DMS153 treated with DMSO at 0.1 percent for 48 hours (cell line): ENCODE measurements at regions not wholly inside any gene's neighbourhood (a gene's known extent, or its start where the extent isn't known, plus 50 kb on each side); places are given as distances from the start of the nearest gene placed in this dataset.
"Not testable (repeated sequence)": the region's sequence is repeated elsewhere in the genome, so short reads cannot be mapped to it uniquely, and the experiment has no call there.

Experiments
- DNase-seq: peaks from one replicate; lab custom pipeline; 2025; ENCODE audit not compliant: unreplicated experiment; lab: John Stamatoyannopoulos, UW

GRCh38 chrX:16067886-16068515 is 55.4 kb upstream of the GRPR start:
- DNase-seq = no peak

GRCh38 chrX:16063921-16064320 is 59.4 kb upstream of the GRPR start:
- DNase-seq = no peak

DNA sequence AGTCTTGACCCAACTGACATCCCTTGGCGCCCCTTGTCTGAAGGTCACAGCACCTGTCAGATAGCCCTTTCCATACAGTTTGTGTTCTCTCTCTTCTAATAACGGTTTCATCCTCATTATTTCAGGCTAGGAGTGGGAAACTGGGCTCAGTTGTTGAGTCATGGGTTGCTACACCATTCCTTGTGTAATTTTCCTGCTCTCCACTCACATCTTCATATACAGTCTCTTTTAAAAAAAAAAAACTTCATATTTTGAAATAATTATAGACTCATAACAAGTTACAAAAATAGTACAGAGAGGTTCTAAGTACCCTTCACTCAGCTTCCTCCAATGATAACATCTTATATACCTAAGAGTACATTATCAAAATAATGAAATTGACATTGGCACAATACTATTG is 60.2 kb upstream of the GRPR start:
- DNase-seq = no peak

DNA sequence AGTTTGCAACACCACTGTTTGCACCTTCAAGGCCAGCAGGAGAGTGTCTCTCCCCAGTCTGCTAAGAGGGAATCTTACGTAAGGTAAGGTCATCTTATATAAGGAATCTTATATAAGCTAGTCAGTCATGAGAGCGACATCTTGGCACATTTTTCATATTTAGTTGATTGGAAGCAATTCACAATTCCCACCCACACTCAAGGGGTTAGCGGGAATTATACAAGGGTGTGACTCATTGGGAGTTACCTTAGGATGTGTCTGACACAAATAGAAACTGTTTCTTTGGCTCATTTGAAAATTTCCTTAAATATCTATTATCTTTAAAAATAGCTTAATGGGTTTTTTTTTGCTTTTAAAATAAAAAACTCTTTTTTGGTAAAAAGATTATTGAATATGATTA is 62.1 kb upstream of the GRPR start:
- DNase-seq = no peak

GRCh38 chrX:16060252-16060651 is 63.1 kb upstream of the GRPR start:
- no peak for DNase-seq

DNA sequence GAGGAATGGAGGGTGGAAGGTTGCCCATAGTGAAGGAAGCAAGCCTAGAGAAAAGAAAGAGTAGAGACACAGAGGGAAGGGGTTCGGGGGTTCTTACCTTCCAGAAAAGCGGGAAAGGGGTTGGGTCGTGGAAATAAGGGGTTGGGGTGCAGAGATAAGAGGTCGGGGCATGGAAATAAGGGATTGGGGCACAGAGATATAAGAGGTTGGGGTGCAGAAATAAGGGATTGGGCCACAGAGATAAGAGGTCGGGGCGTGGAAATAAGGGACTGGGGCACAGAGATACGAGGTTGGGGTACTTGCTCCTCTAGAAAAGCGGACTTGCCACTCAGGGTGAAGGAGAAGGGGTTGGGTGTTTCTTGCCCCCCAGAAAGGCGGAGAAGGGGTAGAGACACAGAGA is 74.2 kb upstream of the GRPR start:
- not testable (repeated sequence) for DNase-seq

GRCh38 chrX:16042980-16043379 is 80.4 kb upstream of the GRPR start:
- DNase-seq = no peak

- DNase-seq = no peak
These were observed 83.5 kb upstream of the GRPR start for GRCh38 chrX:16039834-16040233.

GRCh38 chrX:16039363-16039762 is 84.0 kb upstream of the GRPR start:
- no peak for DNase-seq

DNA sequence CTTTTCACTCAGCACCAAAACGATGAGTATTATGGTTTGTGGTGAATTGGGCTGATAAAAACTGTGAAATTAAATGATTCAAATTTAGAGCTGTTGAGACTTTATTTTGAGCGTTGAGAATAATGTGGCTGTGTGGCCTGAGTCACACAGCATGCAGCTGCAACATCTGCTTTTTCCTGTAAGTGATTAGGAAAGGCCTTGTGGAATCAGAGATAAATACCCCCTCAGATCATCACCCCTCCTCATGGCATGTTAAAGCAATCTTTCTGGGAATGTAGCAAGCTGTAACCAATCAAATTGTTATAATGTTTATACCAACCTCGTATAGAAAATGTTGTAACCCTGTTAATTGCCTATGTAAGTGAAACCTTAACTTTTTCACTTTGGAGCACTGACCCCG is 90.0 kb upstream of the GRPR start:
- no peak for DNase-seq

GRCh38 chrX:16028576-16028975 is 94.8 kb upstream of the GRPR start:
- no peak for DNase-seq

GRCh38 chrX:16023790-16024734 is 99.3 kb upstream of the GRPR start:
- no peak for DNase-seq

DNA sequence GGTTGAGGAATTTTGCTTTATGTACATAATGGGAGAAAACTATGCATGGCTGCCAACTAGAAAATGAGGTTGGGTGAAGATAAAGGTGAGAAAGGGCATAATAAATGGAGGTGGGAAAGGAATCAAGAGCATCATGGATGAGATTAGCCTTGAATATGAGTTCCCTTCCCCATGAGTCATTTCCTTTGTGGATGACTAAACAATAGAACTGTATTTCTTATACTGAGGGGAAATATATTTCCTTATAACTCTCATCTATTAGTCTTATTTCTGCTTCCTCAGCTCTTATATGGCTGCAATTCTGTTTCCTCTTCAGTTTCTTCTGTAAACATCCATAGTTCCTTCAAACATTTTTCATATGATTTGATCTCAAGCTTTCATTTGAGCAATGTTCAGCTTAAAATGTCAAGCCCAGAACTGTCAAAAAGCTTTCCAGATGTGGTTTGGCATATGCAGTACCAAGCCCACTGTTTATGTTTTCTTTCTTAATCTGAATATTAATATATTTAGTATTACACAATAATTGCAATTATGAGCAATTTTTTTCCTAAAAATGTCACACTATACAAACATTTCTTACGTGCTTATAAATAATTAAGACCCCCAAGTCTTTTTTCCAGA is 100.7 kb upstream of the GRPR start:
- no peak for DNase-seq

- no peak for DNase-seq
These were observed 105.1 kb upstream of the GRPR start for GRCh38 chrX:16018291-16018690.

- DNase-seq = no peak
These were observed 109.2 kb upstream of the GRPR start for GRCh38 chrX:16014171-16014570.

DNA sequence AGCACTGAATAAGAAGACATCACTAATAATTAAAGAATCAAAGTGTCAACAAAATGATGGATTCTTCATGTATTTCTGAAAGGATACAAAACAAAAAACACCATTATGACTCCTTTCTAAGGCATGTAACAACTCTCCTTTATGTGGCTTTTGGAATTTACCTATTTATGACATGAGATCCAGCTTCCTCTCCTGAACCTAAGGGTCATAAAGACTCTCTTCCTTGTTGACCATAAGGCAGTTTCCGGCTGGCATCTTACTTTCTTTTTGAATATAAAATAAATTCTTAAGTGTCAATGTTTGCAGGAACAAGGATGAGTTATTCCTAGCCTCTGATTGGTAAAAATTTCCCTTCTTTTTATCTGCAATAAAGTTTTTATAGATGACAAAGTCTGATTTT is 111.1 kb upstream of the GRPR start:
- no peak for DNase-seq

- DNase-seq = no peak
These were observed 117.4 kb upstream of the GRPR start for GRCh38 chrX:16005917-16006316.

- DNase-seq = no peak
These were observed 121.2 kb upstream of the GRPR start for GRCh38 chrX:16002185-16002584.

DNA sequence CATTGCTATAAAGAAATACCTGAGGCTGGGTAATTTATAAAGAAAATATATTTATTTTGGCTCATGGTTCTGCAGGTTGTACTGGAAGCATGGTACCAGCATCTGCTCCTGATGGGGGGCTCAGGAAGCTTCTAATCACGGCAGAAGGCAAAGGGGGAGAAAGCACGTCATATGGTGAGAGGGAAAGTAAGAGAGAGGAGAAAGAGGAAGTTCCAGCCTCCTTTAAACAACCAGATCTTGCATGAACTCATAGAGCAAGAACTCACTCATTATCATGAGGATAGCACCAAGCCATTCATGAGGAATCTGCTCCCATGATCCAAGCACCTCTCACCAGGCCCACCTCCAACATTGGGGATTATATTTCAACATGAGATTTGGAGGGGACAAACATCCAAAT is 125.0 kb upstream of the GRPR start:
- no peak for DNase-seq

DNA sequence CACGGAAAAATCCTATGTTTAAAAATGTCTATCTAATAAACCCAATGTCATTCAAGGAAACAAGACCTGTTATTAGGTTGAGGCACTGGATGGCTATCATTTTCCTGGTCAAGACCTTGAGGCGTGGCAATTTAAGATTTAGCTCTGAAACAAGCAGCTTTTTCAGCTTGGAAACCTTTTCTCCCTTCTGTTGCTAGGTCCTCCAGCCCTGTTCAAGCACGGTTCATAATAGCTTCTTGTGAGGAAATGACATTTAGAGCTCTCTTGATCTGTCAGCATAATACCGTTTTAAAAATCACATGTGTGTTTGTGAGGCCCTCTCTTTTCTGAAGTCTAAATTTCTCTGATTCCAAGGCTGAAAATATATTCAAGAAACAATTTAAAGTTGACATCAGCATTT is 133.6 kb upstream of the GRPR start:
- DNase-seq = no peak

- no peak for DNase-seq
These were observed 134.3 kb upstream of the AP1S2 start for GRCh38 chrX:15988661-15989603.
